Activated T-cell treated with anti-CD3 and anti-CD28 coated beads, Interleukin-2, amount 50 U/mL, for 4 hours (primary cell): ENCODE measurements at regions not wholly inside any gene's neighbourhood (a gene's known extent, or its start where the extent isn't known, plus 50 kb on each side); places are given as distances from the start of the nearest gene placed in this dataset.

ENCODE experiments used
- ATAC-seq, 2 donors: fragments of 200-7000 bp; cut with Tn5 transposase; one replicate each; pipeline ENCODE4 v1.10.0; 2021
- DNase-seq: peaks from one replicate; pipeline ENCODE4 v3.0.0-alpha.2; 2020
- H3K27me3 Mint-ChIP-seq: one replicate; pipeline ENCODE4 v1.8.0; 2021; ENCODE audit warnings: low read depth, mixed read lengths
- H3K36me3 Mint-ChIP-seq: one replicate; pipeline ENCODE4 v1.8.0; 2022; ENCODE audit warnings: mixed read lengths; ENCODE audit not compliant: insufficient read depth
- H3K4me1 Mint-ChIP-seq: one replicate; pipeline ENCODE4 v1.8.0; 2021; ENCODE audit warnings: low read depth, mixed read lengths
- H3K4me3 Mint-ChIP-seq: one replicate; pipeline ENCODE4 v1.8.0; 2021; ENCODE audit warnings: mild to moderate bottlenecking, moderate library complexity, mixed read lengths
- H3K9me3 Mint-ChIP-seq: one replicate; pipeline ENCODE4 v1.8.0; 2021; ENCODE audit warnings: mixed read lengths

DNA sequence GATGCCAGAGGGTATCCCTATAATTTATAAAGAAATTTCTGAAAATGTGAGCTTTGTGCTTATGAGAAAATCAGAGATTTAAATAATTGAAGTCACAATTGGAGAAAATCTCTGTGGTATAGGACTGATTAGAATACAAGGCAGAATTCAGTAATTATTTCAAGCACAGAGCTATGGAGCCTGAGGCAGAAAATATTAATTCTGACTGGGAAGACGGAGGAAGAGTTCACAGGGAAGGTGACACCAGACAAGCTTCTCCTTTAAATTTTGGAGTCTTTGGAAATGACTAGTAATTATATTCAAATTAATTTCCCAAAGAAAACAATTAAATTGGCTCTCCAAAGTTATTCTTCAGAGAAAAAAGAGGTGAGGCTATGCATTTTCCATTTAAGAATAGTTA, 121.5 kb downstream of the CHRM3 start:
- ATAC-seq = no peak
- Mint-ChIP-seq H3K4me1 (peaks cover 3% of the 10 kb centered on the region), H3K9me3 (peaks cover 33% of the 10 kb centered on the region), H3K36me3 (peaks cover 4% of the 10 kb centered on the region), H3K27me3 (no peaks in the 10 kb centered on the region), H3K4me3 (no peak overlapping the region)
- no peak for DNase-seq

DNA sequence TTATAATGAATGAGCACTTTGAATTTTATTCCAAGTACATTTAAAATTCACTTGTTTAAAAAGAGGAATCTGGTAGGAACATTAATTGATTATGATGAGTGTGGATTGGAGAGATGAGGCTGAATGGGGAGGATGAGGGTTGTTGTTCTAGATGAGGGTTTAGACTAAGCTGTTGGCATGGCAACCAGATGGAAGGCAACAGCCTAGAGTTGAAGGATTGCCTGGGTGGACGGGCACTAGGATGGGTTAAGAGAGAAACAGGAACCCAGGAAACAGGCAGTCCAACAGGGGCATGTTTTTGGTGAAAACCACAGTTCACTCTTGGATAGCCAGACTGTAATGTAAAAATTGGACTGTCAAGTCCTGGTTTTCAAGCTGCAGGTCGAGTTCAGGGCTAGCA, 125.5 kb downstream of the CHRM3 start:
- no peak overlapping the region for H3K4me3 Mint-ChIP-seq
- ATAC-seq (no peak), DNase-seq (no peak)
- no peaks in the 10 kb centered on the region for H3K27me3 Mint-ChIP-seq
- no peaks in the 10 kb centered on the region for H3K36me3 Mint-ChIP-seq
- no peaks in the 10 kb centered on the region for H3K4me1 Mint-ChIP-seq
- peaks cover 10% of the 10 kb centered on the region for H3K9me3 Mint-ChIP-seq

- ATAC-seq = no peak
- Mint-ChIP-seq H3K27me3 (no peaks in the 10 kb centered on the region), H3K36me3 (no peaks in the 10 kb centered on the region), H3K4me3 (no peak overlapping the region), H3K9me3 (no peaks in the 10 kb centered on the region), H3K4me1 (no peaks in the 10 kb centered on the region)
- DNase-seq = no peak
These were observed 130.2 kb downstream of the CHRM3 start for GRCh38 chr1:239516579-239516978.

GRCh38 chr1:239526391-239526790, 140.0 kb downstream of the CHRM3 start:
- no peaks in the 10 kb centered on the region for H3K27me3 Mint-ChIP-seq
- DNase-seq = no peak
- no peak overlapping the region for H3K4me3 Mint-ChIP-seq
- no peaks in the 10 kb centered on the region for H3K36me3 Mint-ChIP-seq
- no peaks in the 10 kb centered on the region for H3K9me3 Mint-ChIP-seq
- H3K4me1 Mint-ChIP-seq = no peaks in the 10 kb centered on the region
- ATAC-seq = no peak

- H3K4me3 Mint-ChIP-seq = no peak overlapping the region
- no peak for ATAC-seq
These were observed 140.8 kb downstream of the CHRM3 start for GRCh38 chr1:239527051-239527693.

DNA sequence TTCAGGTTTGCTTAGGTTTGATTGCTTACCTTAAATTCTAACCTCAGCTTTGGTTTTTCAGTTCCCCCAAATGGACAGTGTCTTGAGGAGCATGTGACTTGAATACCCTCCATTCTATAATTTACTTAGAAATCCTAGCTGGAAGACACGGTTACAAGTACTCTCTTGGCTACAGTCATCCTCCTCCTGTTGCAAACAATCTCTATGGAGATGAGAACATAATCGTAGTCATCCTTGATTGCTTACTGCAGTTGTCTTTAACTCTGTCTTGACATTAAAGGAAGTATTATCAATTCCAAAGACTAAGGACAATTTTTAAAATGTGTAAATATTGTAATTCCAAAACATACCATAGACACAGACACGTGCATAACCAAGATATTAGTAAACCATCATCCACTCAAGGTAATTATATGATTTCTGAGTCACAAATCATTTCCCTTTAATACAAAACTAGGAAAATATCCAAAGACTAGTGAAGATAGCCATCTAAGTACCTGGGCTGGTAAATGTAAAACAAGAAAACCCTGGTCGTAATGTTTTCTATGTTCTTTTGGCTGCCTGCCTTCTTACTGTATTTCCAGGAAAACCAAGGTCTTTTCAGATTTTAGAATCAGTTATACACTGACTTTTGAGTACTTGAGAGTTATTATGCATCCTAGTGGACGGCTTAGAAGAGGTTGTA, 149.9 kb downstream of the CHRM3 start:
- DNase-seq (no peak), ATAC-seq (no peak)
- Mint-ChIP-seq H3K36me3 (no peaks in the 10 kb centered on the region), H3K27me3 (no peaks in the 10 kb centered on the region), H3K9me3 (no peaks in the 10 kb centered on the region), H3K4me1 (no peaks in the 10 kb centered on the region), H3K4me3 (no peak overlapping the region)

More at GRCh38 chr1:239527051-239527693, 140.8 kb downstream of the CHRM3 start:
- Mint-ChIP-seq H3K36me3 (no peaks in the 10 kb centered on the region), H3K4me1 (no peaks in the 10 kb centered on the region), H3K27me3 (no peaks in the 10 kb centered on the region), H3K9me3 (no peaks in the 10 kb centered on the region)
- no peak for DNase-seq

DNA sequence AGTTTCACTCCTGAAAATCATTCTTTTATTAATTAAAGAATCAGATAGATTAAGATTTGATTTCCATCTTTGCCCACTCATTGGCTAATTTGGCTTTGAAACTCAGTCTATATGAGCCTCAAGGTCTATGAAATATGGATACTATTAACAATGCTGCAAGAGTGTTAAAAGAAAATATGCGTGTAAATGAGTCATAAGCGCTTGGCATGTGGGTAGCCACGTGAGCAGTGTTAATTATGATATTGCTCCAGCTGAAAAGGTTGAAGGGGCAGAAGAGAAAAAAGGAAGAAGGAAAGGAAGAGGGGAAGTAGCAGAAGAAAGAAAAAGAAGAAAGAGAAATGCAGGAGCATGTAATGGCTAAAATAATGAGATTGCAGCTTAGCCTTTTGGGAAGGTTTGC, 151.4 kb downstream of the CHRM3 start:
- H3K36me3 Mint-ChIP-seq = no peaks in the 10 kb centered on the region
- no peak overlapping the region for H3K4me3 Mint-ChIP-seq
- no peaks in the 10 kb centered on the region for H3K9me3 Mint-ChIP-seq
- DNase-seq (no peak), ATAC-seq (no peak)
- no peaks in the 10 kb centered on the region for H3K27me3 Mint-ChIP-seq
- H3K4me1 Mint-ChIP-seq = no peaks in the 10 kb centered on the region

- Mint-ChIP-seq H3K27me3 (no peaks in the 10 kb centered on the region), H3K9me3 (no peaks in the 10 kb centered on the region), H3K36me3 (no peaks in the 10 kb centered on the region), H3K4me3 (no peak overlapping the region), H3K4me1 (no peaks in the 10 kb centered on the region)
- DNase-seq (no peak), ATAC-seq (no peak)
These were observed 152.0 kb downstream of the CHRM3 start for GRCh38 chr1:239538239-239538988.

DNA sequence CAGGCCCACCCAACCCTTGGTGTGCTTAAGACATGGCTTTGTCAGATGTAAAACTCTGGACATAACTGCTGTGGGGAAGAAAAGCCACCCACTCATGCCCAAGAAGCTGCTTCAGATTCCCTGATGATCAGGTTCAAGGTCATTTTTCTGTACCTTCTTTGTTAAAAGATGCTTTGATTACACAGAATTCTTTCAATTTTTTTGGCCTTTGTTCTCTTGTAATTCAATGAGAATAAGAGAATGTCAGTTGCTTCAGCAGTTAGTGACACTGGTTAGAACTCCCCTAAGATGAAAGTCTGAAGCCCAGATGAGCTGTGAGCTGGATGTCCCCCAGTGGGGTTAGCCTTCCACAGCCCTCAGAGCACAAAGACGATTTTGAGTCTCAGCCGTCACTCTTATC, 152.7 kb downstream of the CHRM3 start:
- H3K9me3 Mint-ChIP-seq = no peaks in the 10 kb centered on the region
- DNase-seq = no peak
- no peaks in the 10 kb centered on the region for H3K4me1 Mint-ChIP-seq
- no peaks in the 10 kb centered on the region for H3K27me3 Mint-ChIP-seq
- no peak for ATAC-seq
- H3K4me3 Mint-ChIP-seq = no peak overlapping the region
- no peaks in the 10 kb centered on the region for H3K36me3 Mint-ChIP-seq

DNA sequence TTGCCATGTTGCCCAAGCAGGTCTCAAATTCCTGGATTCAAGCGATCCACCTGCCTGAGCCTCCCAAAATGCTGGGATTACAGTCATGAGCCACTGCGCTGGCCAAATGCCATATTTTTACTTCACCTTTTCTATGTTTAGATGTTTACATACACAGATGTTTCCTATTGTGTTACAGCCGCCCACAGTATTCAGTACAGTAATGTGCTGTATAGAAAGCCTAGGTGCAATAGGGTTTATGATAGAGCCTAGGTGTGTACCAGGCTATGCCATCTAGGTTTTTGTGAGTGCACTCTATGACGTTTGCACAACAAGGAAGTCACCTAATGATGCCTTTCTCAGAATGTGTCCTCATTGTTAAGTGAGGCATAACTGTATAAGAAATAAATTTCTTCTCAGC, 153.4 kb downstream of the CHRM3 start:
- ATAC-seq (no peak), DNase-seq (no peak)
- H3K27me3 Mint-ChIP-seq = no peaks in the 10 kb centered on the region
- H3K4me1 Mint-ChIP-seq = no peaks in the 10 kb centered on the region
- H3K9me3 Mint-ChIP-seq = no peaks in the 10 kb centered on the region
- no peaks in the 10 kb centered on the region for H3K36me3 Mint-ChIP-seq
- no peak overlapping the region for H3K4me3 Mint-ChIP-seq

GRCh38 chr1:239543873-239544272, 157.5 kb downstream of the CHRM3 start:
- Mint-ChIP-seq H3K27me3 (no peaks in the 10 kb centered on the region), H3K36me3 (peaks cover 4% of the 10 kb centered on the region), H3K4me3 (no peak overlapping the region), H3K9me3 (peaks cover 4% of the 10 kb centered on the region), H3K4me1 (peaks cover 16% of the 10 kb centered on the region)
- ATAC-seq (no peak), DNase-seq (no peak)

- no peak overlapping the region for H3K4me3 Mint-ChIP-seq
- DNase-seq (no peak), ATAC-seq (no peak)
- peaks cover 9% of the 10 kb centered on the region for H3K9me3 Mint-ChIP-seq
- H3K4me1 Mint-ChIP-seq = peaks cover 16% of the 10 kb centered on the region
- H3K36me3 Mint-ChIP-seq = peaks cover 4% of the 10 kb centered on the region
- no peaks in the 10 kb centered on the region for H3K27me3 Mint-ChIP-seq
These were observed 159.1 kb downstream of the CHRM3 start for GRCh38 chr1:239545466-239545865.

GRCh38 chr1:239547987-239548386, 161.6 kb downstream of the CHRM3 start:
- DNase-seq (no peak), ATAC-seq (peak; percentile 46 to 62)
- peak overlapping the region; percentile 71 for H3K4me3 Mint-ChIP-seq
- peaks cover 4% of the 10 kb centered on the region for H3K36me3 Mint-ChIP-seq
- no peaks in the 10 kb centered on the region for H3K27me3 Mint-ChIP-seq
- H3K4me1 Mint-ChIP-seq = peaks cover 16% of the 10 kb centered on the region
- H3K9me3 Mint-ChIP-seq = peaks cover 9% of the 10 kb centered on the region

- Mint-ChIP-seq H3K36me3 (peaks cover 4% of the 10 kb centered on the region), H3K4me3 (no peak overlapping the region), H3K4me1 (peaks cover 16% of the 10 kb centered on the region), H3K9me3 (peaks cover 9% of the 10 kb centered on the region), H3K27me3 (no peaks in the 10 kb centered on the region)
- ATAC-seq (no peak), DNase-seq (no peak)
These were observed 163.8 kb downstream of the CHRM3 start for GRCh38 chr1:239550178-239550577.

DNA sequence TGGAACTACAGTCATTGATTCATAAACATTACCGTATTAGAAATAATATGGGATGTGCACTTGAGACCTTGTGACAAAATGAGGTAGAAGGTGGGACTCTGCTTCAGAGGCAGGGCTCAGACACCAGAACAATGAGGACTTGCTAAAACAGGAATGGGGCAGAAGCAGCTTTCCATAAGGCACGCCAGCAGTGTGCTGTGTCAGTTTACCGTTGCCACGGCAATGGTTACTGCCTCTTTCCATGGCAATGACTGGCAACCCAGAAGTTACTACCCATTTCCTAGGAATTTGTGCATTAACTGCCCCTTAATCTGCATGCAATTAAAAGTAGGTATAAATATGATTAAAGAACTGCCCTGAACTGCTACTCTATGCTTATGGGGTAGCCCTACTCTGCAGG, 169.0 kb downstream of the CHRM3 start:
- Mint-ChIP-seq H3K4me1 (peaks cover 8% of the 10 kb centered on the region), H3K27me3 (no peaks in the 10 kb centered on the region), H3K36me3 (no peaks in the 10 kb centered on the region), H3K9me3 (no peaks in the 10 kb centered on the region), H3K4me3 (no peak overlapping the region)
- ATAC-seq (no peak), DNase-seq (no peak)
